ENCODE measurements at regions not wholly inside any gene's neighbourhood (a gene's known extent, or its start where the extent isn't known, plus 50 kb on each side); places are given as distances from the start of the nearest gene placed in this dataset.

GRCh38 chr12:70165450-70165849, 77.8 kb upstream of the CNOT2 start:
- intact Hi-C loops (cut with micrococcal nuclease): no loop called here
- Histone ChIP-seq H3K9me3 (ENCODE audit: control insufficient read depth in 2 of 3, low read length in 3 of 3) (no peaks in the 10 kb centered on the region), H3K27ac (ENCODE audit: low read depth, low read length) (no peak overlapping the region), H3K27me3 (ENCODE audit: control insufficient read depth in 2 of 2, insufficient read depth in 2 of 2, low read length in 2 of 2) (no peaks in the 10 kb centered on the region), H3K36me3 (ENCODE audit: control insufficient read depth in 2 of 3, insufficient read depth in 3 of 3, low read length in 3 of 3) (no peaks in the 10 kb centered on the region), H3K4me1 (ENCODE audit: control insufficient read depth in 2 of 2, insufficient read depth in 2 of 2, low read length in 2 of 2) (no peaks in the 10 kb centered on the region), H3K4me3 (ENCODE audit: low read length) (no peak overlapping the region)
- CTCF ChIA-PET: no interaction called here
- Mint-ChIP-seq H3K27me3 (no peaks in the 10 kb centered on the region), H3K27ac (no peak overlapping the region), H3K4me1 (peaks cover 0 to 7% (median 6%) of the 10 kb centered on the region in 7 donors), H3K4me3 (no peak overlapping the region), H3K36me3 (no peaks in the 10 kb centered on the region), H3K9me3 (peaks cover 0 to 11% (median 0%) of the 10 kb centered on the region in 11 donors)
- POLR2A ChIA-PET: no interaction called here
- ATAC-seq (no peak), DNase-seq (no peak)

- Mint-ChIP-seq H3K9me3 (peaks cover 0 to 11% (median 3%) of the 10 kb centered on the region in 11 donors), H3K4me3 (no peak overlapping the region), H3K27me3 (peaks cover 0 to 15% (median 7%) of the 10 kb centered on the region in 5 donors), H3K27ac (no peak overlapping the region), H3K4me1 (no peaks in the 10 kb centered on the region), H3K36me3 (peaks cover 0 to 5% (median 4%) of the 10 kb centered on the region in 5 donors)
- no peak overlapping the region for H3K4me3 ChIP-seq (ENCODE audit: low read length)
- no peaks in the 10 kb centered on the region for H3K27me3 ChIP-seq (ENCODE audit: control insufficient read depth in 2 of 2, insufficient read depth in 2 of 2, low read length in 2 of 2)
- no peaks in the 10 kb centered on the region for H3K4me1 ChIP-seq (ENCODE audit: control insufficient read depth in 2 of 2, insufficient read depth in 2 of 2, low read length in 2 of 2)
- CTCF ChIA-PET: no interaction called here
- POLR2A ChIA-PET: no interaction called here
- H3K9me3 ChIP-seq (ENCODE audit: control insufficient read depth in 2 of 3, low read length in 3 of 3): no peaks in the 10 kb centered on the region
- ATAC-seq: no peak
- intact Hi-C loops (cut with micrococcal nuclease): no loop called here
- H3K27ac ChIP-seq (ENCODE audit: low read depth, low read length): no peak overlapping the region
- H3K36me3 ChIP-seq (ENCODE audit: control insufficient read depth in 2 of 3, insufficient read depth in 3 of 3, low read length in 3 of 3): no peaks in the 10 kb centered on the region
- DNase-seq: no peak
Observed at GRCh38 chr12:70176290-70176689, 66.9 kb upstream of the CNOT2 start.

GRCh38 chr12:70177631-70178030, 65.6 kb upstream of the CNOT2 start:
- no peaks in the 10 kb centered on the region for H3K4me1 ChIP-seq (ENCODE audit: control insufficient read depth in 2 of 2, insufficient read depth in 2 of 2, low read length in 2 of 2)
- intact Hi-C loops (cut with micrococcal nuclease): no loop called here
- Mint-ChIP-seq H3K36me3 (peaks cover 0 to 5% (median 4%) of the 10 kb centered on the region in 5 donors), H3K4me3 (no peak overlapping the region), H3K9me3 (peaks cover 0 to 14% (median 7%) of the 10 kb centered on the region in 11 donors), H3K4me1 (no peaks in the 10 kb centered on the region), H3K27me3 (peaks cover 0 to 17% (median 14%) of the 10 kb centered on the region in 5 donors), H3K27ac (no peak overlapping the region)
- H3K27me3 ChIP-seq (ENCODE audit: control insufficient read depth in 2 of 2, insufficient read depth in 2 of 2, low read length in 2 of 2): no peaks in the 10 kb centered on the region
- H3K27ac ChIP-seq (ENCODE audit: low read depth, low read length): no peak overlapping the region
- no peak for DNase-seq
- POLR2A ChIA-PET: no interaction called here
- no peaks in the 10 kb centered on the region for H3K9me3 ChIP-seq (ENCODE audit: control insufficient read depth in 2 of 3, low read length in 3 of 3)
- no peak for ATAC-seq
- CTCF ChIA-PET: no interaction called here
- H3K4me3 ChIP-seq (ENCODE audit: low read length): no peak overlapping the region
- no peaks in the 10 kb centered on the region for H3K36me3 ChIP-seq (ENCODE audit: control insufficient read depth in 2 of 3, insufficient read depth in 3 of 3, low read length in 3 of 3)

GRCh38 chr12:70178038-70178437, 65.2 kb upstream of the CNOT2 start:
- Histone ChIP-seq H3K4me1 (ENCODE audit: control insufficient read depth in 2 of 2, insufficient read depth in 2 of 2, low read length in 2 of 2) (no peaks in the 10 kb centered on the region), H3K27me3 (ENCODE audit: control insufficient read depth in 2 of 2, insufficient read depth in 2 of 2, low read length in 2 of 2) (no peaks in the 10 kb centered on the region), H3K27ac (ENCODE audit: low read depth, low read length) (no peak overlapping the region), H3K36me3 (ENCODE audit: control insufficient read depth in 2 of 3, insufficient read depth in 3 of 3, low read length in 3 of 3) (no peaks in the 10 kb centered on the region), H3K4me3 (ENCODE audit: low read length) (no peak overlapping the region), H3K9me3 (ENCODE audit: control insufficient read depth in 2 of 3, low read length in 3 of 3) (no peaks in the 10 kb centered on the region)
- intact Hi-C loops (cut with micrococcal nuclease): no loop called here
- Mint-ChIP-seq H3K9me3 (peaks cover 0 to 18% (median 8%) of the 10 kb centered on the region in 11 donors), H3K27me3 (peaks cover 0 to 21% (median 18%) of the 10 kb centered on the region in 5 donors), H3K36me3 (peaks cover 0 to 5% (median 4%) of the 10 kb centered on the region in 5 donors), H3K27ac (no peak overlapping the region), H3K4me1 (no peaks in the 10 kb centered on the region), H3K4me3 (no peak overlapping the region)
- no peak for ATAC-seq
- CTCF ChIA-PET: no interaction called here
- POLR2A ChIA-PET: no interaction called here
- no peak for DNase-seq

- no peak for DNase-seq
- Histone ChIP-seq H3K27ac (ENCODE audit: low read depth, low read length) (no peak overlapping the region), H3K9me3 (ENCODE audit: control insufficient read depth in 2 of 3, low read length in 3 of 3) (no peaks in the 10 kb centered on the region), H3K4me3 (ENCODE audit: low read length) (no peak overlapping the region), H3K36me3 (ENCODE audit: control insufficient read depth in 2 of 3, insufficient read depth in 3 of 3, low read length in 3 of 3) (no peaks in the 10 kb centered on the region), H3K4me1 (ENCODE audit: control insufficient read depth in 2 of 2, insufficient read depth in 2 of 2, low read length in 2 of 2) (no peaks in the 10 kb centered on the region), H3K27me3 (ENCODE audit: control insufficient read depth in 2 of 2, insufficient read depth in 2 of 2, low read length in 2 of 2) (no peaks in the 10 kb centered on the region)
- Mint-ChIP-seq H3K4me1 (no peaks in the 10 kb centered on the region), H3K9me3 (peaks cover 0 to 18% (median 8%) of the 10 kb centered on the region in 11 donors), H3K36me3 (peaks cover 0 to 5% (median 4%) of the 10 kb centered on the region in 5 donors), H3K4me3 (no peak overlapping the region), H3K27me3 (peaks cover 0 to 24% (median 20%) of the 10 kb centered on the region in 5 donors), H3K27ac (no peak overlapping the region)
- ChIA-PET POLR2A (no interaction called here), CTCF (no interaction called here)
- intact Hi-C loops (cut with micrococcal nuclease): no loop called here
- ATAC-seq: no peak
Observed at GRCh38 chr12:70180130-70180529, 63.1 kb upstream of the CNOT2 start.

GRCh38 chr12:70185301-70185700, 57.9 kb upstream of the CNOT2 start:
- H3K36me3 Mint-ChIP-seq: peaks cover 0 to 5% (median 4%) of the 10 kb centered on the region in 5 donors
- Histone ChIP-seq H3K4me3 (ENCODE audit: low read length) (no peak overlapping the region), H3K9me3 (ENCODE audit: control insufficient read depth in 2 of 3, low read length in 3 of 3) (no peaks in the 10 kb centered on the region), H3K27ac (ENCODE audit: low read depth, low read length) (no peak overlapping the region), H3K27me3 (ENCODE audit: control insufficient read depth in 2 of 2, insufficient read depth in 2 of 2, low read length in 2 of 2) (no peaks in the 10 kb centered on the region), H3K4me1 (ENCODE audit: control insufficient read depth in 2 of 2, insufficient read depth in 2 of 2, low read length in 2 of 2) (no peaks in the 10 kb centered on the region), H3K36me3 (ENCODE audit: control insufficient read depth in 2 of 3, insufficient read depth in 3 of 3, low read length in 3 of 3) (no peaks in the 10 kb centered on the region)
- H3K4me3 Mint-ChIP-seq: no peak overlapping the region
- H3K4me1 Mint-ChIP-seq: no peaks in the 10 kb centered on the region
- peaks cover 0 to 14% (median 6%) of the 10 kb centered on the region in 11 donors for H3K9me3 Mint-ChIP-seq
- no peak for DNase-seq
- no peak for ATAC-seq
- H3K27me3 Mint-ChIP-seq: peaks cover 0 to 20% (median 16%) of the 10 kb centered on the region in 5 donors
- intact Hi-C loops (cut with micrococcal nuclease): no loop called here
- ChIA-PET POLR2A (no interaction called here), CTCF (no interaction called here)
- H3K27ac Mint-ChIP-seq: no peak overlapping the region

GRCh38 chr12:70186436-70186835, 56.8 kb upstream of the CNOT2 start:
- H3K9me3 Mint-ChIP-seq: peaks cover 0 to 8% (median 4%) of the 10 kb centered on the region in 11 donors
- no peaks in the 10 kb centered on the region for H3K36me3 Mint-ChIP-seq
- Histone ChIP-seq H3K36me3 (ENCODE audit: control insufficient read depth in 2 of 3, insufficient read depth in 3 of 3, low read length in 3 of 3) (no peaks in the 10 kb centered on the region), H3K4me3 (ENCODE audit: low read length) (no peak overlapping the region), H3K27ac (ENCODE audit: low read depth, low read length) (no peak overlapping the region), H3K9me3 (ENCODE audit: control insufficient read depth in 2 of 3, low read length in 3 of 3) (no peaks in the 10 kb centered on the region), H3K27me3 (ENCODE audit: control insufficient read depth in 2 of 2, insufficient read depth in 2 of 2, low read length in 2 of 2) (no peaks in the 10 kb centered on the region), H3K4me1 (ENCODE audit: control insufficient read depth in 2 of 2, insufficient read depth in 2 of 2, low read length in 2 of 2) (no peaks in the 10 kb centered on the region)
- H3K4me3 Mint-ChIP-seq: no peak overlapping the region
- H3K27ac Mint-ChIP-seq: no peak overlapping the region
- H3K4me1 Mint-ChIP-seq: no peaks in the 10 kb centered on the region
- intact Hi-C loops (cut with micrococcal nuclease): no loop called here
- peaks cover 0 to 13% (median 9%) of the 10 kb centered on the region in 5 donors for H3K27me3 Mint-ChIP-seq
- DNase-seq (no peak), ATAC-seq (no peak)
- ChIA-PET POLR2A (no interaction called here), CTCF (no interaction called here)

All from naive thymus-derived CD4-positive, alpha-beta T cell (primary cell).